ENCODE measurements at regions not wholly inside any gene's neighbourhood (a gene's known extent, or its start where the extent isn't known, plus 50 kb on each side); places are given as distances from the start of the nearest gene placed in this dataset.
A peak's percentile ranks its signal among the peaks of the same experiment; 100 is the strongest.

GRCh38 chr15:23773093-23773492 lies 86.0 kb upstream of the NDN start:
- Histone ChIP-seq H3K4me1 (no peaks in the 10 kb centered on the region), H3K9me3 (no peaks in the 10 kb centered on the region), H3K27ac (no peak overlapping the region), H3K27me3 (no peaks in the 10 kb centered on the region), H3K4me3 (no peak overlapping the region), H3K36me3 (no peaks in the 10 kb centered on the region)
- intact Hi-C loops (cut with DNase I; ENCODE audit: low total_unique reads) = no loop called here
- TF ChIP-seq CTCF (IDR thresholded peaks at IDR 0.05) (no peak), POLR2A (IDR thresholded peaks at IDR 0.05) (no peak)
- DNase-seq = no peak

GRCh38 chr15:23787346-23788105 lies 100.4 kb upstream of the NDN start:
- H3K27me3 ChIP-seq = no peaks in the 10 kb centered on the region
- intact Hi-C loops (cut with DNase I; ENCODE audit: low total_unique reads) = no loop called here
- no peak overlapping the region for H3K4me3 ChIP-seq
- no peaks in the 10 kb centered on the region for H3K9me3 ChIP-seq
- no peak overlapping the region for H3K27ac ChIP-seq
- TF ChIP-seq POLR2A (IDR thresholded peaks at IDR 0.05) (no peak), CTCF (IDR thresholded peaks at IDR 0.05) (no peak)
- H3K36me3 ChIP-seq = no peaks in the 10 kb centered on the region
- no peak for DNase-seq
- no peaks in the 10 kb centered on the region for H3K4me1 ChIP-seq

- Histone ChIP-seq H3K4me3 (no peak overlapping the region), H3K27ac (no peak overlapping the region), H3K27me3 (no peaks in the 10 kb centered on the region), H3K4me1 (no peaks in the 10 kb centered on the region), H3K9me3 (no peaks in the 10 kb centered on the region), H3K36me3 (no peaks in the 10 kb centered on the region)
- intact Hi-C loops (cut with DNase I; ENCODE audit: low total_unique reads) = no loop called here
- no peak for DNase-seq
- no peak for TF ChIP-seq POLR2A (IDR thresholded peaks at IDR 0.05)
- TF ChIP-seq CTCF (IDR thresholded peaks at IDR 0.05) = no peak
Measured at GRCh38 chr15:23793191-23793680, 106.1 kb upstream of the NDN start.

GRCh38 chr15:23797747-23798446 lies 110.8 kb upstream of the NDN start:
- peak; percentile 14 to 23 for DNase-seq
- intact Hi-C loops (cut with DNase I; ENCODE audit: low total_unique reads) = no loop called here

More at GRCh38 chr15:23797747-23798446, 110.8 kb upstream of the NDN start:
- no peaks in the 10 kb centered on the region for H3K27me3 ChIP-seq
- no peak for TF ChIP-seq POLR2A (IDR thresholded peaks at IDR 0.05)
- no peak for TF ChIP-seq CTCF (IDR thresholded peaks at IDR 0.05)
- H3K4me3 ChIP-seq = no peak overlapping the region
- H3K36me3 ChIP-seq = no peaks in the 10 kb centered on the region
- peak overlapping the region in 1 of 2 donors; percentile 12 for H3K27ac ChIP-seq
- H3K4me1 ChIP-seq = no peaks in the 10 kb centered on the region
- no peaks in the 10 kb centered on the region for H3K9me3 ChIP-seq

Data from uterus (tissue), 3 donors.